GM19324 (cell line): ENCODE measurements at regions not wholly inside any gene's neighbourhood (a gene's known extent, or its start where the extent isn't known, plus 50 kb on each side); places are given as distances from the start of the nearest gene placed in this dataset.
A peak's percentile ranks its signal among the peaks of the same experiment; 100 is the strongest.
"Not testable (repeated sequence)": the region's sequence is repeated elsewhere in the genome, so short reads cannot be mapped to it uniquely, and the experiment has no call there.

Experiments used
- ATAC-seq: cut with Tn5 transposase; IDR thresholded peaks from one replicate; pipeline ENCODE4 v1.9.1; 2021; ENCODE audit warnings: mild to moderate bottlenecking, moderate library complexity; ENCODE audit not compliant: unreplicated experiment, low FRiP score

DNA sequence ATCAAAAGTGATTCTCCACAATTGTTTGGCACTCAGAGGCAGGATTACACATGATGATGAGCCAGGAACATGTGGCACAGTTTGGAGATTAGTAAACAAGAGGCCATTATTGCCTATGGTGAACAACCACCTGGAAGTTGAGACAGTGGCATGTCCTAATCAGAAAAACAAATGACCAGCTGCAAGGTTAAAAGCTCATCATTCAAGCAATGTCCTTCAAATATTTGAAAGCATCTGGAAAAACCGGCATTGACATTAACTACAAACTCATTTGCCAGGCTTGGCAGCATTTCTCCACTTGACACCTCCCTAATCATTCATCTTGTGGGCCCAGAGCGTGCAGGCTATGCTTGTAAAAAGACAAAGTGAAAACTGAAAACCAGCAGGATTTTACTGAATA is 80.6 kb upstream of the MEGF10 start:
- no peak for ATAC-seq

DNA sequence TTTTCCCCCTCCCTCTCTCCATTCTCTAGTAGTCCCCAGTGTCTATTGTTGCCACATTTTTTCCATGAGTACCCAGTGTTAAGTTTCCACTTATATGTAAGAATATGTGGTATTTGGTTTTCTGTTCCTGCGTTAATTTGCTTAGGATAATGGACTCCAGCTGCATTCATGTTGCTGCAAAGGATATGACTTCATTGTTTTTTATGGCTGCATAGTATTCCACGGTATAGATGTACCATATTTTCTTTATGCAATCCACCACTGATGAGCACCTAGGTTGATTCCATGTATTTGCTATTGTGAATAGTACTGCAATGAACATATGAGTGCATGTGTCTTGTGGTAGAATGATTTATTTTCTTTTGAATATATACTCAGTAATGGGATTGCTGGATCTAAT is 77.4 kb upstream of the MEGF10 start:
- no peak for ATAC-seq

DNA sequence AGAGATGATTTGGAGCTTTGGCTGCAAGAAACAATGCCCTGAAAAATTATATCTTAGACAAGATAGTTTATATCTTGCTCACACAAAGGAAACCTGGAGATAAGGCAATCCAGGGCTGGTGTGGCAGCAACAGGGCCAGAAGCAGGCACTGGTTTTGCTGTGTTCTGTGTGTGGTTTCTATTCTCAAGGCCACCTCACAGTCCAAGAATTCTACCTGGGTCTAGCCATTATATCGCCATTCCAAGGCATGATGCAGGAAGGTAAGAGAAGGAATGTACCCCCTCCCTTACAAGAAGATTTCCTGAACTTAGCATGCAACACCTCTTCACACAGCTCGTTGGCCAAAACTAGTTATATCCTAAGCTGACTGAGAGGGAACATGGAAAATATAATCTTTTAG is 74.5 kb upstream of the MEGF10 start:
- no peak for ATAC-seq

DNA sequence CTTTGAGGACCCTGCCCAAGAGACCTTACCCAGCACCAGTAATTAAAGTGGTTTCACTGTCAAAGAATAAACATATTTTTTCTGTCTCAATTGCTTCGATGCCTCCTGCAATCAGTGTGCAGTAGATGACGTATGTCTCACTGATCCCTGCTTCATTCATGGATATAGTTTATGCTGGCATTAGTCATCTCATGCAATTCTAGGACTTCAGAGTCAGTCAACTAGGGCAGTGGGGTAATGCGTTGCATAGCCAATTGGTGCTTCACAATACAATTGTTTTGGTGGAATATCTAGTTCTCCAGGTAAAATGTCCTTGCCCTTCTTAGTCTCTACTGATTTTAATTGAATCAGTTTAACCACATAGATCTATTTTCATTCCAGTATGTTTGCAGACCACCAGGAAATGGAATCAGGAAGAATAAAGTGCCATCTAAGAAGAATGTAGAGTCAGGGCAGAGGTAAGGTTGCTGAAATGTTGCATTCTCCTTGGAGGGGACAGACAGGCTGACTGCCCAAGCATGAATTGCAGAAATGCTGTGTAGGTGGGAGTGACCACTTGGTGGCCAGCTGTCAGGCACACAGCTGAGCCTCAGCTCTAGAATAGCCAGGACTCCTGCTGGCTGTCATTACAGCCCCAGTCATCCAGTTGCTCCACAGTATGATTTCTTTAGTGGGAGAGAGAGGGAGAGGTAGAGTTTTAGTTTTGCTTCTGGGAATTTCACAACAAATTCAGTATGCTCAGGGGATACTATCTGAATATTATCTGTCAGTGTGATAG is 73.5 kb upstream of the MEGF10 start:
- no peak for ATAC-seq

DNA sequence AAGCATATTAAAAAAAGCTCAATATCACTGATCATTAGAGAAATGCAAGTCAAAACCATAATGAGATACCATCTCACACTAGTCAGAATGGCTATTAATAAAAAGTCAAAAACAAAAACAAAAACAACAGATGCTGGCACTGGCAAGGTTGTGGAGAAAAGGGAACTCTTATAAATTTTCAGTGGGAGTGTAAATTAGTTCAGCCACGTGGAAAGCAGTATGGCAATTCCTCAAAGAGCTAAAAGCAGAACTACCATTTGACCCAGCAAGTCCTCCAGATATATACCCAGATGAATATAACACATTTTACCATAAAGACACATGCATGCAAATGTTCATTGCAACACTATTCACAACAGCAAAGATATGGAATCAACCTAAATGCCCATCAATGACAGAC is 68.7 kb upstream of the MEGF10 start:
- not testable (repeated sequence) for ATAC-seq

DNA sequence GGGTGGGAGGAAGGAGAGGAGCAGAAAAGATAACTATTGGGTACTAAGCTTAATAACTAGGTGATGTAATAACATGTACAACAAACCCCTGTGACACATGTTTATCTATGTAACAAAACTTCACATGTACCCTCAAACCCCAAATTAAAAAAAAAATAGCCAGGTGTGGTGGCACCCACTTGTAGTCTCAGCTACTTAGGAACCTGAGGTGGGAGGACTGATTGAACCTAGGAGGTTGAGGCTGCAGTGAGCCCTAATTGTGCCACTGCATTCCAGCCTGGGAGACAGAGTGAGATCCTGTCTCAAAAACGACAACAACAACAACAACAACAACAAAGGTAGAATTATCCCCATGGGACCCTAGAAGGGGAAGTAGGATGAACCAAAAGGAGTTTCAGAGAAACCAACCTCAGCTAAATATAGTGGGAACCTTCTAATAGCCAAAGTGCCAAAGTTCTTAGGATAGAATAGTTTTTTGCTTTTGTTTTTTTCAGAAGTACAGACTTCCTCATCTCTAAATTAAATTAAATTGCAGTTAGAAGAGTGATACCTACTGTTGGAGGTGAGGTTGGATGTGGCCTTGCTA is 67.9 kb upstream of the MEGF10 start:
- peak; percentile 59 for ATAC-seq

DNA sequence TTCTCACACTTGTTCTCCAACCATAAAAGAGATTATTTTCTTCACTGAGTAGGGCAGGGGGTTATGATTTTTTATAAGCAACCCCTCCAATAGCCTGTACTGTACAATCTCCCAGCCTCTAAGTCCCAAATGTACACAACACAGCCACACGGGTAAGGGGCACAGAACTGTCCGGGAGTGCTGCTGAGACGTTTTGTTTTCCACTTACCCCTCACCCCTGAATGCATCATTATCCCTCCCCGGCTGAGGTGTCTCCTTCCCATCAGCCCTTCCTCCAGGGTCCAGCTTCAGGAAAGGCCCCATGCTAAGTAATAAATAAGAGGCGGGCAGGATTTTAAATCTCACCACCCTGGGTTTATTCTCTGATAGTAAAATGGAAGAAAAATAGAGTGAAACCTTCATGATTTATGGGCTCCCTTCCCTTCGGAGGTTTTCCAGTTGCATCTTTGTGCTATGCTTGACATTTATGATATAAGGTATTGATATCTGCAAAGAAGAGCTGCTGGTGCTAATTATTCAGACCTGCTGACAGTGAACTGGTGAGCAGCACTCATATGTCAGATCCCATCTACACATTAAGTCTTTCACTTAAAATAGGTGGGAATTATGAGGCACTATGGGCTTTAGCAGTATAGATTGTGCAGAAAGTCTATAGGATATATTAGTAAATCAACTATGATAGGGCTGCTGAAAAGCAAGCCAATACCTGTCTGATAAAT is 67.2 kb upstream of the MEGF10 start:
- no peak for ATAC-seq

DNA sequence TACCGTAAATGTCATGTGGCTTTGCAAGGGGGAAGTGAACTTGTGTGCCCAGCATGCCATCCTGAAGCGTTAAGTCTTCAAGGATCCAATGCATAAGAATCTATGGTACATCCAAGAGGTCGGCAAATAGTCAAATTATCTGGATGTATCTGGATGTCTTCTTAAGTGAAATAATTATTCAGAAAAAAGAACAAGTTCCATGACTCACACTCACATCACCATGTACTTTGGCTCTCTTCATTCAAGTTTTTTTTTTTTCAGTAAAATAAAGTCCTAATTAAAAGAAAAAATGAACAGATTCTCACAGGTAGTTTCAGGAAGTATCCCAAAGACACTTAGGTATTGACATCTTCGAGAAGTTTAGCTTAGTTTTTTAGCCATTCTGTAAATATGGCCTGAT is 62.7 kb upstream of the MEGF10 start:
- ATAC-seq = no peak

DNA sequence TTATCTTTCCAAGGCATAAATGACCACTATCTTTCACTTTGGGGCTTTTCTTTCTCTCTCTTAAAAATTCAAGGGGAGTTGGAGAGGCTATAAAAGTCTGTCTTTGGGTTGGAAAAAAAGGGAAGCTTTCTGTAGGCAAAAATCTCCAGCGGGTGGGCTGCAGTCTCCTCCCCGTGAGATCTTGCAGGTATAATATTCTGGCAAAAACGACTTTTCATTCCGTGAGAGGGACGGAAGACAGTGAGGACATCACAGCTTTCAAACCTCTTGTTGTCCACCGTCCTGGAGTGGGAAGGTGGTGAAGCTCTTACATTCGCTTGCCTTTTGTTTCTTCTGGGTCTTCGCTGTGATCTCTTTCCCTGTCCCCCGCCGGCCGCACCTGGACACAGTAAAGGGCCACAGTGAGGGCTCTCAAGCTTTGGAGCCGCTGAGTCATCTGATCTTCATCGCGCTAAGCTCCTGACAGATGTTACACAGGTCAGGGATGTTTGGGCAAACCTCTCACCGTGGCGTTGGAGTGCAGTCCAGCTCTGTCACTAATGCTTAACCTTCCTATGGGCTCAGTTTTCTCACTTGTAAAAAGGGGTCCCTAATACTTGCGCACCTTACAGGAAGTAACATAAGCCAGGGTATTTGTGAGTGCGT is 61.9 kb upstream of the MEGF10 start:
- ATAC-seq = no peak

DNA sequence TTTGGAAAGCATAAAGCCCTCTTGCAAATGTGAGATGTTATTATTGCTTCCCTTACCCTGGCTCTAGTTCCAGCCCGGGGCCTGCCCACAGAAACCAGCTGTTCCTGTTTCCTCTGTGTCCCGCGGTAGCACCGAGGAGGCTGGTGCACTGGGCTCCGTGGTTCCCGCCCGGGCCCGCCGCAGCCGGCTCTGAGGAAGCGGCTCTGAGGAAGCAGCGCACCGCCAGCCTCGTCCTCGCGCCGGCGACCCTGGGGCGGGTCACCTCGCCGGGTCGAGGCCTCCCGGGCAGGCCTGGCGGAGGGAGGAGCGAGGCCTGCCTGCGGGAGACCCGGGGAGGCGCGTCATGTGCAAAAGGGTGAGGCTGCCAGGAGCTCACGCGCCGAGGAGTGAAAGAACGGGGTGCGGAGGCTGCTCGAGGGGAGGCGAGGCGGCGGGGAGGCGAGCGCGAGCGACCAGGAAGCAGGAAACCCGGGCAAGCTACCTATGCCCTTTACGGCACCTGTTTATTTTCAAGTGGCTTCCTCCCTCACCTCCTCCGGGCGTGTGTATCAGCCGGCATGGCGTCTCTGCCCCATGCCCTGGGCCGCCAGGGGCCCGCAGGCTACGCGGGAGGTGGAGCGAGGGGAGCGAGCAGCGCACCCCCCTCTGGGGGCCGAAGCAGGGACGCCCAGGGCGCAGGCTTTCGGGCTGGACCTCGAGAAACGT is 61.3 kb upstream of the MEGF10 start:
- ATAC-seq = peak; percentile 94

DNA sequence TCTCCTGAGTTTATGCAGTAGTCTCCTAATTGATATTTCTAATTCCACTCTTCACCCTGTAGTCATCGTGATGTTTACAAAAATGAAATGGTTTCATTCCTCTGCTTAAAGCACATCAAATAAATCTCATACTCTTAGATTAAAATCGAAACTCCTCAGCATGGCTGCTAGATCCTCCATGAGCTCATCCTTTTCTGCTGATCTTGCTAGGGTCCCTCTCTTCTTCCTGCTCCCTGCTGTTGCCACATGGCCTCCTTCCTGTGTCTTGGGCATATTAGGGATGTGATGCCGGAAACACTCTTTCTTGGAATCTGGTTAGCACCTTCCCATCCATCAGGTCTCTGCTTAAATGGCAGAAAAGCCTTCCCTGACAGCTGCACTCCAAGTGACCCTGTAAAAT is 59.5 kb upstream of the MEGF10 start:
- no peak for ATAC-seq

DNA sequence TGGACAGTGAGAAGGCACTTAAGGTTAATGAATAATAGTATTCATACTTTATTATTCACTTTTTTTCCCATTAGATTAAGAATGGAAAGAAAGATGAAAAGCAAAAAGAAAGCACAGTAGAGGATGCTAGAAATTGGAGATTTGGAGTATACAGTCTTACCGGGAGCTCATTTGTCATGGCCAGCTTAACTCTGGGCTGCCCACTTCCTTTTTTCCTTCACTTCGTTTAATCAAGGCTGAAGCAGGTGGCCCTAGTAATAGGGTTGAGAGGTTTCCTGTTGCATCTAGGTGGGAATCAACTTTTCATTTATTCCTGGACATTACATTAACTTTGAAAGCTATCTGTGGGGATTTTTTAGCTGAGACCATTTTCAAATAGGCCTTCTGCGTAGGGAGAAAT is 57.0 kb upstream of the MEGF10 start:
- no peak for ATAC-seq

DNA sequence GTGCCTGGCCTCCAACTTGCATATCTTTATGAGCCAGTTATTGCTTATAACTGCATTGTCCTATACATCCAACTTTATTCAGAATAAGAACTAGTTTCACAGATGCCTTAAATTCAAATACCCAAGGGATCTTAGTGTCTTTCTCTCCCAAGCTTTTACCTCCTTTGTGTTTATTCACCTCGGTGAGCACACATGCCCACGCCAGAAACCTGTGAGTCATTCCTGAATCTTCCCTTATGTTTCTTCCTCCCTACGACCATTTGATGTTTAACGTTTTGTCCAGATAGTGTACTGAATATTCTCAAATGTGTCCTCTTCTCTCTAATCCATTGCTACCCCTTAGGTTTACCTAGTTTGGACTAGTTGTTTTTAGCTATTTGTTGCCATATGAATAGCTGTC is 55.5 kb upstream of the MEGF10 start:
- ATAC-seq = no peak

DNA sequence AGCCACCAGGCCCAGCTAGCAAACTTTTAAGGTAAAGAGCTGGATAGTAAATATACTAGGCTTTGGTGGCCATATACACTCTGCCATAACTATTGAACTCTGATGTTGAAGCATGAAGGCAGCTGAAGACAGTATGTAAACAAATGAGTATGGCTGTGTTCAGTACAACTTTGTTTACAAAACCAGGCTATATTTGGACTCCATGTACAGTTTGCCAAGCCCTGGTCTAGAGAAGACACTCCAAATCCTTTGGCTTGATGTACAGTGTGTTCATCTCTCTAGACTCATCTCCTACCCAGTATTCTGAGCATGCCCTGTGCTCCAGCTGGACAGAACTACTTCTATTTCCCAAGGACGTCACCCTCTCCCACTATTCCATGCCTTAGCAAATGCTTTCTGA is 54.3 kb upstream of the MEGF10 start:
- no peak for ATAC-seq
